ENCODE measurements at regions not wholly inside any gene's neighbourhood (a gene's known extent, or its start where the extent isn't known, plus 50 kb on each side); places are given as distances from the start of the nearest gene placed in this dataset.

GRCh38 chr3:187795207-187795960 lies 50.1 kb upstream of the BCL6 start:
- H3K27me3 ChIP-seq, result no peaks in the 10 kb centered on the region
- H3K4me3 ChIP-seq (ENCODE audit: low read depth in 1 of 2, low read length in 1 of 2), result no peak overlapping the region
- TF ChIP-seq, protein P1, sequence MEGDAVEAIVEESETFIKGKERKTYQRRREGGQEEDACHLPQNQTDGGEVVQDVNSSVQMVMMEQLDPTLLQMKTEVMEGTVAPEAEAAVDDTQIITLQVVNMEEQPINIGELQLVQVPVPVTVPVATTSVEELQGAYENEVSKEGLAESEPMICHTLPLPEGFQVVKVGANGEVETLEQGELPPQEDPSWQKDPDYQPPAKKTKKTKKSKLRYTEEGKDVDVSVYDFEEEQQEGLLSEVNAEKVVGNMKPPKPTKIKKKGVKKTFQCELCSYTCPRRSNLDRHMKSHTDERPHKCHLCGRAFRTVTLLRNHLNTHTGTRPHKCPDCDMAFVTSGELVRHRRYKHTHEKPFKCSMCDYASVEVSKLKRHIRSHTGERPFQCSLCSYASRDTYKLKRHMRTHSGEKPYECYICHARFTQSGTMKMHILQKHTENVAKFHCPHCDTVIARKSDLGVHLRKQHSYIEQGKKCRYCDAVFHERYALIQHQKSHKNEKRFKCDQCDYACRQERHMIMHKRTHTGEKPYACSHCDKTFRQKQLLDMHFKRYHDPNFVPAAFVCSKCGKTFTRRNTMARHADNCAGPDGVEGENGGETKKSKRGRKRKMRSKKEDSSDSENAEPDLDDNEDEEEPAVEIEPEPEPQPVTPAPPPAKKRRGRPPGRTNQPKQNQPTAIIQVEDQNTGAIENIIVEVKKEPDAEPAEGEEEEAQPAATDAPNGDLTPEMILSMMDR (IDR thresholded peaks at IDR 0.05), result no peak
- H3K4me1 ChIP-seq (ENCODE audit: control insufficient read depth in 1 of 2, insufficient read depth in 1 of 2, low read depth in 1 of 2, low read length in 1 of 2), result peaks cover 23 to 38% of the 10 kb centered on the region in 2 experiments
- no peaks in the 10 kb centered on the region for H3K9me3 ChIP-seq
- peak overlapping the region; percentile 37 for H3K27ac ChIP-seq
- no peaks in the 10 kb centered on the region for H3K36me3 ChIP-seq

DNA sequence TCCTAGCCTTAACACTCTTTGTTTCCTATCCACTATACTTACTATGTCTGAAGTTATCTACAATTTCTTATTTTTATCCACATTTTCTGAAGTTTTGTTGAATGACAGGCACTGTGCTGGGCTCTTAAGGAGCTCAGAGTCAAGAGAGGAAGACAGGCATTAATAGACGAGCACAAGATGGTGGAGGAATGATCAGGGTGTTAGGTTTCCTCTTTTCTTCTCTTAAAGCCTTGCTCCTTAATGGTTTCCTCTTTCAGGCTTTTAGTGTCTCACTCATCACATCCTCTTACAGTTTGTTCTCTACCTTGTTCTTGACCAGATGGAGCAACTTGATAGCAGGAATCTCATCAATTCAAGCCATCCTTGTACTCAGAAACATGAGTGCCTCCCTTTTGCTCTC lies 52.9 kb upstream of the BCL6 start:
- peak overlapping the region; percentile 80 for H3K27ac ChIP-seq
- TF ChIP-seq, protein P1 (IDR thresholded peaks at IDR 0.05), result no peak

GRCh38 chr3:187798531-187799530 lies 53.6 kb upstream of the BCL6 start:
- Histone ChIP-seq H3K4me3 (ENCODE audit: low read depth in 1 of 2, low read length in 1 of 2) (no peak overlapping the region), H3K27me3 (no peaks in the 10 kb centered on the region), H3K27ac (peak overlapping the region; percentile 80), H3K4me1 (ENCODE audit: control insufficient read depth in 1 of 2, insufficient read depth in 1 of 2, low read depth in 1 of 2, low read length in 1 of 2) (peaks cover 11 to 26% of the 10 kb centered on the region in 2 experiments), H3K9me3 (no peaks in the 10 kb centered on the region), H3K36me3 (no peaks in the 10 kb centered on the region)
- TF ChIP-seq, protein P1 (IDR thresholded peaks at IDR 0.05), result no peak

More for the DNA sequence above, 52.9 kb upstream of the BCL6 start:
- no peaks in the 10 kb centered on the region for H3K9me3 ChIP-seq
- H3K4me1 ChIP-seq (ENCODE audit: control insufficient read depth in 1 of 2, insufficient read depth in 1 of 2, low read depth in 1 of 2, low read length in 1 of 2), result peaks cover 11 to 26% of the 10 kb centered on the region in 2 experiments
- no peak overlapping the region for H3K4me3 ChIP-seq (ENCODE audit: low read depth in 1 of 2, low read length in 1 of 2)
- no peaks in the 10 kb centered on the region for H3K36me3 ChIP-seq
- H3K27me3 ChIP-seq, result no peaks in the 10 kb centered on the region

DNA sequence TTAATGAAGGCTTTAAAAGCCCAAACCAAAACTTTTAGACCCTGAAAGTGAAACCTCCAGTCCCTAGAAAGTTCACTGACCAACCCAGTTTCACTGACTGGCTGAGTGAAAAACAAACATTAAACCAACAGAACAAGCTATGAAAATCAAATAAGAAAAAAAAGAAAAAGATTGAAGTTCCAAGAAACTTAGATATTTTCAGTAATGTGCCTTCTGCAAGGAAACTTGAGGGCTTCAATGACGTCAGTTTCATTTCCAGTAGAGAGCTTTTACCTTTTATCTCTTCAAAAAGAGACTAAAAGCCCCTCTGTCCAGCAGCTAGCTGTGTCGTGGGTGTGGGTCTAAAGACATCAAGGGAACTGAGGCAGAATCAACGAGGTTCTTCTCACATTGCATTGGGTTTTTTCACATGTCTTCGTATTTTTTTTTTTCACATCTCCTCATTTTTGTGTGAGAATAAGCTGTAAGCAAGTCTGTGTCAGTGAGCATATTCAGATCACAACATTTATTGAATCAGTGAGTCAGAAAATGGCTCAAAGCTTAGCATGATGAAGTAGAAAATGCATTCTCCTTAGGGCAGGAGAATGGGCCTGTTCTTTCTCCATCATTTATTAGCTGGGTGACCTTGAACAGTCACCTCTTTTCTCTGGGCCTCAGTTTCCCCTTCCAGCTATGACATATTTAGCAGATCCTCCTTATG lies 54.8 kb upstream of the BCL6 start:
- Histone ChIP-seq H3K9me3 (no peaks in the 10 kb centered on the region), H3K27me3 (no peaks in the 10 kb centered on the region), H3K4me1 (ENCODE audit: control insufficient read depth in 1 of 2, insufficient read depth in 1 of 2, low read depth in 1 of 2, low read length in 1 of 2) (peaks cover 11 to 26% of the 10 kb centered on the region in 2 experiments), H3K36me3 (no peaks in the 10 kb centered on the region), H3K27ac (no peak overlapping the region), H3K4me3 (ENCODE audit: low read depth in 1 of 2, low read length in 1 of 2) (no peak overlapping the region)
- TF ChIP-seq, protein P1 (IDR thresholded peaks at IDR 0.05), result no peak

GRCh38 chr3:187801152-187801551 lies 55.9 kb upstream of the BCL6 start:
- H3K27me3 ChIP-seq, result no peaks in the 10 kb centered on the region
- H3K4me1 ChIP-seq (ENCODE audit: control insufficient read depth in 1 of 2, insufficient read depth in 1 of 2, low read depth in 1 of 2, low read length in 1 of 2), result peaks cover 11 to 18% of the 10 kb centered on the region in 2 experiments
- no peak overlapping the region for H3K4me3 ChIP-seq (ENCODE audit: low read depth in 1 of 2, low read length in 1 of 2)
- no peaks in the 10 kb centered on the region for H3K9me3 ChIP-seq
- no peak overlapping the region for H3K27ac ChIP-seq
- H3K36me3 ChIP-seq, result no peaks in the 10 kb centered on the region
- TF ChIP-seq, protein P1 (IDR thresholded peaks at IDR 0.05), result no peak

All from neutrophil (primary cell).